H1 (cell line): ENCODE measurements at regions not wholly inside any gene's neighbourhood (a gene's known extent, or its start where the extent isn't known, plus 50 kb on each side); places are given as distances from the start of the nearest gene placed in this dataset.

ENCODE experiments used
- CTCF ChIA-PET: fragments of 300-600 bp; sonication (Branson Sonifier 250); formaldehyde crosslinking; loops from one replicate; lab custom pipeline; 2021; ENCODE audit not compliant: partially characterized antibody; lab: Charles Lee
- POLR2A ChIA-PET: fragments of 300-600 bp; sonication (Branson Sonifier 250); formaldehyde crosslinking; loops from one replicate; lab custom pipeline; 2021; ENCODE audit warnings: inconsistent platforms; ENCODE audit not compliant: partially characterized antibody; lab: Charles Lee
- DNase-seq, 2 experiments: peaks; one replicate each; pipeline versions ENCODE4 v3.0.0 to v3.0.0-alpha.2; 2010 to 2022; ENCODE audit warnings: low spot score in 2 of 2, low read depth in 1 of 2, mixed read lengths in 1 of 2
- FAIRE-seq: peaks from 2 replicates; lab custom pipeline; 2011; peaks lifted over from hg19 to GRCh38; lab: Jason Lieb, UNC
- H2AFZ ChIP-seq: 2 replicates; pipeline ENCODE4 v1.8.1; 2012; ENCODE audit warnings: low read length, inconsistent platforms
- H2AK5ac ChIP-seq: 2 replicates; pipeline ENCODE4 v1.6.1; 2013; ENCODE audit warnings: low read depth, low read length
- H2BK120ac ChIP-seq: replicated peaks from 2 replicates; pipeline ENCODE3; 2013; ENCODE audit warnings: low read depth, low read length, inconsistent platforms
- H2BK12ac ChIP-seq: 2 replicates; pipeline ENCODE4 v1.6.1; 2013; ENCODE audit warnings: low read depth, low read length
- H2BK15ac ChIP-seq: 2 replicates; pipeline ENCODE4 v1.6.1; 2013; ENCODE audit warnings: low read length
- H2BK20ac ChIP-seq: 2 replicates; pipeline ENCODE4 v1.6.1; 2013; ENCODE audit warnings: low read length
- H2BK5ac ChIP-seq: 2 replicates; pipeline ENCODE4 v1.6.1; 2013; ENCODE audit warnings: low read depth, low read length
- H3K14ac ChIP-seq: 2 replicates; pipeline ENCODE4 v1.6.1; 2013; ENCODE audit warnings: inconsistent platforms; ENCODE audit not compliant: insufficient read length
- H3K18ac ChIP-seq: 2 replicates; pipeline ENCODE4 v1.6.1; 2013; ENCODE audit warnings: low read length; ENCODE audit errors: extremely low read depth
- H3K23ac ChIP-seq: 2 replicates; pipeline ENCODE4 v1.6.1; 2013; ENCODE audit warnings: inconsistent platforms; ENCODE audit not compliant: insufficient read length
- H3K23me2 ChIP-seq: 2 replicates; pipeline ENCODE4 v1.6.1; 2013; ENCODE audit warnings: low read depth, low read length
- H3K27ac ChIP-seq: 2 replicates; pipeline ENCODE4 v1.6.1; 2011; ENCODE audit warnings: low read depth, low read length, inconsistent platforms
- H3K27me3 ChIP-seq, 4 experiments: replicated peaks in 1 of 4; 1 replicate in 1 of 4; 2 replicates in 3 of 4; pipeline versions ENCODE4 v1.6.1 to v1.8.1; 2011 to 2013; ENCODE audit warnings: low read length in 3 of 4, mild to moderate bottlenecking in 3 of 4, inconsistent platforms in 2 of 4, mixed read lengths in 2 of 4, moderate library complexity in 1 of 4; ENCODE audit not compliant: control insufficient read depth in 3 of 4, insufficient read depth in 3 of 4; ENCODE audit errors: extremely low read depth in 1 of 4
- H3K36me3 ChIP-seq, 4 experiments: 2 replicates each; pipeline versions ENCODE4 v1.6.1 to v1.8.1; 2011 to 2013; ENCODE audit warnings: mild to moderate bottlenecking in 4 of 4, low read length in 3 of 4, moderate library complexity in 2 of 4, control low read depth in 1 of 4, inconsistent platforms in 1 of 4; ENCODE audit not compliant: insufficient read depth in 4 of 4, control insufficient read depth in 2 of 4
- H3K4ac ChIP-seq: replicated peaks from 2 replicates; pipeline ENCODE3; 2013; ENCODE audit warnings: low read length, low read depth, mixed read lengths, inconsistent platforms; ENCODE audit not compliant: insufficient read length
- H3K4me1 ChIP-seq, 4 experiments: replicated peaks in 1 of 4; 1 replicate in 1 of 4; 2 replicates in 3 of 4; pipeline versions ENCODE4 v1.6.1 to v1.8.1; 2011 to 2013; ENCODE audit warnings: low read length in 3 of 4, inconsistent platforms in 2 of 4, mixed read lengths in 1 of 4; ENCODE audit not compliant: insufficient read depth in 4 of 4, control insufficient read depth in 3 of 4
- H3K4me2 ChIP-seq, 2 experiments: 2 replicates each; pipeline versions ENCODE4 v1.6.1 to v1.8.1; 2011 to 2013; ENCODE audit warnings: low read depth in 2 of 2, low read length in 2 of 2, control low read depth in 1 of 2, inconsistent platforms in 1 of 2, mild to moderate bottlenecking in 1 of 2; ENCODE audit not compliant: insufficient read depth in 1 of 2
- H3K4me3 ChIP-seq, 4 experiments: fragments of 200-600, 300-600 bp in 1 of 4; sonication (generic), shearing (Covaris generic), sonication (Bioruptor Twin) in 1 of 4; 2 replicates each; pipeline versions ENCODE4 v1.5.1 to v1.8.1; 2011 to 2016; ENCODE audit warnings: low read length in 4 of 4, low read depth in 3 of 4, control low read depth in 2 of 4, inconsistent platforms in 2 of 4, mild to moderate bottlenecking in 2 of 4, mixed read lengths in 1 of 4, moderate library complexity in 1 of 4; ENCODE audit not compliant: insufficient read depth in 2 of 4; ENCODE audit errors: extremely low read depth in 1 of 4
- H3K56ac ChIP-seq: replicated peaks from 2 replicates; pipeline ENCODE3; 2013; ENCODE audit warnings: low read depth, mild to moderate bottlenecking, mixed read lengths, low read length, inconsistent platforms; ENCODE audit not compliant: insufficient read length
- H3K79me1 ChIP-seq: 2 replicates; pipeline ENCODE4 v1.6.1; 2013; ENCODE audit warnings: low read depth, low read length, control low read depth
- H3K79me2 ChIP-seq, 2 experiments: 2 replicates each; pipeline versions ENCODE4 v1.6.1 to v1.8.1; 2012 to 2013; ENCODE audit warnings: low read length in 2 of 2, mild to moderate bottlenecking in 2 of 2, inconsistent platforms in 1 of 2; ENCODE audit not compliant: insufficient read depth in 2 of 2, control insufficient read depth in 1 of 2
- H3K9ac ChIP-seq, 4 experiments: replicated peaks in 1 of 4; 1 replicate in 1 of 4; 2 replicates in 3 of 4; pipeline versions ENCODE4 v1.6.1 to v1.8.1; 2011 to 2013; ENCODE audit warnings: low read depth in 3 of 4, low read length in 3 of 4, control low read depth in 2 of 4, mild to moderate bottlenecking in 2 of 4, moderate library complexity in 2 of 4, inconsistent platforms in 1 of 4; ENCODE audit errors: extremely low read depth in 1 of 4
- H3K9me3 ChIP-seq, 2 experiments: 2 replicates each; pipeline versions ENCODE4 v1.6.1 to v1.8.1; 2012 to 2013; ENCODE audit warnings: mild to moderate bottlenecking in 2 of 2, moderate library complexity in 2 of 2, control low read depth in 1 of 2, inconsistent platforms in 1 of 2, low read depth in 1 of 2, low read length in 1 of 2, mixed read lengths in 1 of 2; ENCODE audit not compliant: insufficient read depth in 2 of 2
- H4K20me1 ChIP-seq, 2 experiments: replicated peaks in 1 of 2; 2 replicates each; pipeline versions ENCODE3 to v1.8.1; 2011 to 2013; ENCODE audit warnings: inconsistent platforms in 2 of 2, low read length in 2 of 2, mild to moderate bottlenecking in 1 of 2; ENCODE audit not compliant: insufficient read depth in 2 of 2, control insufficient read depth in 1 of 2
- H4K5ac ChIP-seq: 2 replicates; pipeline ENCODE4 v1.6.1; 2013; ENCODE audit warnings: low read length, low read depth, mixed read lengths, inconsistent platforms; ENCODE audit not compliant: insufficient read length
- H4K8ac ChIP-seq: 2 replicates; pipeline ENCODE4 v1.8.0; 2013; ENCODE audit warnings: mild to moderate bottlenecking, moderate library complexity, low read length, inconsistent platforms; ENCODE audit not compliant: insufficient read depth; ENCODE audit errors: extremely low read depth
- H4K91ac ChIP-seq: replicated peaks from 2 replicates; pipeline ENCODE3; 2013; ENCODE audit warnings: low read length, mixed read lengths, inconsistent platforms; ENCODE audit not compliant: insufficient read length
- BCL11A ChIP-seq, 2 experiments: IDR thresholded peaks; one replicate each; pipeline ENCODE4 v1.6.1; 2011; ENCODE audit warnings: low read depth in 2 of 2, low read length in 2 of 2, mild to moderate bottlenecking in 2 of 2
- CREB1 ChIP-seq: IDR thresholded peaks from 2 replicates; pipeline ENCODE4 v1.6.1; 2012; ENCODE audit warnings: inconsistent platforms
- E2F6 ChIP-seq: IDR thresholded peaks from 2 replicates; pipeline ENCODE4 v1.6.1; 2012; ENCODE audit warnings: inconsistent platforms
- KDM5A ChIP-seq: fragments of 200-600 bp; IDR thresholded peaks from 2 replicates; pipeline ENCODE4 v1.7.1; 2012; ENCODE audit warnings: mild to moderate bottlenecking, low read length, inconsistent platforms, mixed read lengths
- RAD21 ChIP-seq, 2 experiments: IDR thresholded peaks in 1 of 2; conservative IDR thresholded peaks in 1 of 2; 2 replicates each; pipeline ENCODE4 v1.6.1; 2011; ENCODE audit warnings: low read depth in 2 of 2, low read length in 2 of 2, improper control_type of control experiment in 1 of 2, inconsistent platforms in 1 of 2, mild to moderate bottlenecking in 1 of 2, moderate library complexity in 1 of 2
- TAF7 ChIP-seq: optimal IDR thresholded peaks from 2 replicates; pipeline ENCODE3; 2011; ENCODE audit warnings: low read depth, mild to moderate bottlenecking, inconsistent platforms, low read length, moderate library complexity, borderline replicate concordance

- Histone ChIP-seq H2BK5ac (no peak overlapping the region), H3K56ac (no peak overlapping the region), H2AK5ac (no peak overlapping the region), H2BK120ac (no peak overlapping the region), H3K9ac (no peak overlapping the region), H4K8ac (no peak overlapping the region), H2BK20ac (no peak overlapping the region), H3K18ac (no peak overlapping the region), H3K4me3 (no peak overlapping the region), H3K36me3 (no peaks in the 10 kb centered on the region), H2BK15ac (no peak overlapping the region), H3K79me1 (no peaks in the 10 kb centered on the region), H3K23ac (no peak overlapping the region), H4K5ac (no peak overlapping the region), H2BK12ac (no peak overlapping the region), H3K4me2 (no peak overlapping the region), H3K27ac (no peak overlapping the region), H4K20me1 (no peaks in the 10 kb centered on the region), H3K4me1 (no peaks in the 10 kb centered on the region; a peak in 2 of 7 replicates), H3K9me3 (no peaks in the 10 kb centered on the region), H3K14ac (no peak overlapping the region), H3K23me2 (no peaks in the 10 kb centered on the region), H3K4ac (no peak overlapping the region), H4K91ac (no peak overlapping the region), H3K79me2 (no peaks in the 10 kb centered on the region), H2AFZ (no peak overlapping the region), H3K27me3 (no peaks in the 10 kb centered on the region)
- CTCF ChIA-PET = no interaction called here
- POLR2A ChIA-PET = no interaction called here
- DNase-seq (no peak), FAIRE-seq (no peak)
- TF ChIP-seq CREB1 (no peak), KDM5A (no peak), RAD21 (IDR thresholded peaks at IDR 0.05 in 1 of 2, conservative IDR thresholded peaks at IDR 0.05 in 1 of 2; ENCODE audit: low read depth in 2 of 2, low read length in 2 of 2) (no peak), TAF7 (no peak), BCL11A (IDR thresholded peaks at IDR 0.05; ENCODE audit: low read depth in 2 of 2, low read length in 2 of 2) (no peak), E2F6 (no peak)
These were observed 72.0 kb upstream of the RAI14 start for GRCh38 chr5:34584165-34584564.
